Type B pancreatic cell (in vitro differentiated cells): ENCODE measurements at regions not wholly inside any gene's neighbourhood (a gene's known extent, or its start where the extent isn't known, plus 50 kb on each side); places are given as distances from the start of the nearest gene placed in this dataset.

Source experiments
- DNase-seq: peaks from one replicate; pipeline ENCODE4 v3.0.0; 2021; ENCODE audit warnings: mixed read lengths; ENCODE audit not compliant: unreplicated experiment; ENCODE audit errors: extremely low spot score
- H3K27ac Mint-ChIP-seq: 2 replicates; pipeline ENCODE4 v1.8.0; 2021; ENCODE audit warnings: mild to moderate bottlenecking, mixed read lengths
- H3K27me3 Mint-ChIP-seq: 2 replicates; pipeline ENCODE4 v1.8.0; 2021; ENCODE audit warnings: mixed read lengths
- H3K36me3 Mint-ChIP-seq: 2 replicates; pipeline ENCODE4 v1.8.0; 2021; ENCODE audit warnings: mixed read lengths
- H3K4me1 Mint-ChIP-seq: one replicate; pipeline ENCODE4 v1.8.0; 2021; ENCODE audit warnings: mixed read lengths; ENCODE audit not compliant: unreplicated experiment
- H3K4me3 Mint-ChIP-seq: 2 replicates; pipeline ENCODE4 v1.8.0; 2021; ENCODE audit warnings: mild to moderate bottlenecking, mixed read lengths
- H3K9me3 Mint-ChIP-seq: 2 replicates; pipeline ENCODE4 v1.8.0; 2021; ENCODE audit warnings: mixed read lengths
- CTCF ChIP-seq: fragments of 200-600 bp; sonication (generic); conservative IDR thresholded peaks from 2 replicates; pipeline ENCODE4 v1.5.0; 2021; ENCODE audit warnings: antibody characterized with exemption, mild to moderate bottlenecking

GRCh38 chr17:36742267-36743000 is 141.1 kb downstream of the MRM1 start:
- Mint-ChIP-seq H3K4me3 (peak overlapping the region; percentile 7), H3K9me3 (no peaks in the 10 kb centered on the region), H3K36me3 (no peaks in the 10 kb centered on the region), H3K27ac (no peak overlapping the region), H3K27me3 (peaks cover 51% of the 10 kb centered on the region), H3K4me1 (peaks cover 10% of the 10 kb centered on the region)
- no peak for TF ChIP-seq CTCF
- no peak for DNase-seq

DNA sequence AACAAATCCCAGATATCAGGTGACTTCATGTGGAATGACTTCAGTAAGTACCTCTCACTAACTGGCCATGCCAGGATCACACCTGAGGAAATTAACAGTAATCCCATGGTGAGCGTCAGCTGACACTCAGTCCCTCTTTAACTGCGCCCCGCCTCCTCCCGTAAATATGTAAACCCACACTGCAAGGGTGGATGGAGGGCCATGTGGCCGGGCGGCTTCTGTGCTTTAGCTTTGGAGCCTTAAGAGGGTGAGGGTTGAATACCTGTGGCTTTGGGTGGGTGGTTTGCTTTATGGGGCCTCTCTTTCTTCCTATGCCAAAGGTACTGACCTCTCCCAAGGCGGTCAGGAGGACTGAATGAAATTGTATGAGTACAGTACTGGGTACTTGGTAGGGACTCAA is 141.7 kb downstream of the MRM1 start:
- DNase-seq = no peak
- Mint-ChIP-seq H3K4me1 (peaks cover 10% of the 10 kb centered on the region), H3K9me3 (no peaks in the 10 kb centered on the region), H3K36me3 (no peaks in the 10 kb centered on the region), H3K27me3 (peaks cover 46% of the 10 kb centered on the region), H3K27ac (no peak overlapping the region), H3K4me3 (no peak overlapping the region)
- TF ChIP-seq CTCF = no peak

DNA sequence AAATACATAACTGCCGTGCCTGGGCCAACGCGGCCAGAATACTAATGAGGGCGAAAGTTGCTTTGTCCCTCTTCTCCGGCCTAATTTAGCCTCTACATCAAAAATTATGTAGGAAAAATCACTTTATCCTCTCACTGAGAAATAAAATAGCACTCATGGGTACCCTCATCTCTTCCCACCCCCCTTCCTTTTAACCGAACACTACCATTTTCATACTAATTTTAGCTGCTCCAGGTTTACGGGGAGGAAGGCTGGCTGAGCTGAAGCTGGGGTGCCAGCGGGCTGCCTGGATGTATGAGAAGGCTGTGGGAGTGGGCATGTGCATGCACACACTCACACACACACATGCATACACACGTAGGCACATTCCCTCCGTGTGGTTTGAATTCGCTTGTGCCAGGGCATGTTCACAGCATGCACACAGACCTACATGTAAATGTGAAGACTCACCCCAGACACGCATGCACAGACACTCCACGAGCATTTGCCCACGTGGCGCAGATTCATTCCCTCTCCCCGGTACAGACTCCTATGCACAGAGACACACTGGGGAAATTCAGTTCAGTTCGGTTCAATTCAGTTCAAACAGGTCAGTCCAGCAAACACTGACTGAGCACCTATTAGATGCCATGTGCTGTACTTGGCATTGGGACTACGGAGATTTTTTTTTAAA is 145.1 kb downstream of the MRM1 start:
- Mint-ChIP-seq H3K36me3 (no peaks in the 10 kb centered on the region), H3K4me3 (no peak overlapping the region), H3K27ac (no peak overlapping the region), H3K4me1 (peaks cover 11% of the 10 kb centered on the region), H3K27me3 (peaks cover 53% of the 10 kb centered on the region), H3K9me3 (no peaks in the 10 kb centered on the region)
- no peak for TF ChIP-seq CTCF
- no peak for DNase-seq

DNA sequence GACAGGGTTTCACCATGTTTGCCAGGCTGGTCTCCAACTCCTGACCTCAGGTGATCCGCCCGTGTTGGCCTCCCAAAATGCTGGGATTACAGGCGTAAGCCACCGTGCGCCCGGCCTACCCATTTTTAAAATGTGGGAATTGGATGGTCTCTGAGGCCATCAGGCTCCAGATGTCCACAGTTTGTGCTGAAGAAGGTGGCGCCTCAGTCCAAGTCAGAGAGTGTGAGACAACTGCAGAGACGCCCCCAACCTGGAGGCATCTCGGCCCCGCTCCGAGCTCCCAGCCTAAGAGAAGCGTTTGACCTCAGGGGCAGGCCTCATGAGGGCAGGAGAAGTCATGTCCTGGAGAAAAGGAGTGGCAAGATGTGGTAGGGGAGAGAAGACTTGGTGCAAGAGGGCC is 146.5 kb downstream of the MRM1 start:
- H3K4me3 Mint-ChIP-seq = no peak overlapping the region
- H3K9me3 Mint-ChIP-seq = no peaks in the 10 kb centered on the region
- no peak for TF ChIP-seq CTCF
- H3K27me3 Mint-ChIP-seq = peaks cover 46% of the 10 kb centered on the region
- no peaks in the 10 kb centered on the region for H3K36me3 Mint-ChIP-seq
- peaks cover 3% of the 10 kb centered on the region for H3K4me1 Mint-ChIP-seq
- H3K27ac Mint-ChIP-seq = no peak overlapping the region
- DNase-seq = no peak

DNA sequence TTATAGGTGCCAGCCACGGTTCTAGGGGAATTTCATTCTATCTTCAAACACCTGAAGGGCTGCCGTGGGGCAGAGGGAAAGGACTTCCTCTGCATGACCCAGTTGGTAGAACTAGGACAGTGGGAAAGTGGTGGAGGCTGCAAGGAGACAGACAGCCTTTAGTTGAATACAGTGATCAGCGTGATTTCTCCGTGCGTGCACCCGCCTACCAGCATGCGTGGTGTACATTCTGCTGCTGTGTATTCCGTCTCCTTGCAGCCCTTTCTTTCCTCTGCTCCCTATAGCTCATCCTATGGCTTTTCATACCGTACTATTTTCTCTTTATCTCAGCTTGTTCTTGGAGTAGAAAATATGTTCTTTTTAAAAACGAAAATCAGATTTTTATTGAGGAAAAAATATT is 146.9 kb downstream of the MRM1 start:
- Mint-ChIP-seq H3K27me3 (peaks cover 49% of the 10 kb centered on the region), H3K27ac (no peak overlapping the region), H3K4me3 (no peak overlapping the region), H3K4me1 (peaks cover 3% of the 10 kb centered on the region), H3K36me3 (no peaks in the 10 kb centered on the region), H3K9me3 (no peaks in the 10 kb centered on the region)
- DNase-seq = no peak
- no peak for TF ChIP-seq CTCF
